Cardiac fibroblast (primary cell): ENCODE measurements at regions not wholly inside any gene's neighbourhood (a gene's known extent, or its start where the extent isn't known, plus 50 kb on each side); places are given as distances from the start of the nearest gene placed in this dataset.

ENCODE experiments used
- DNase-seq, 2 donors: peaks; one replicate each; pipeline versions ENCODE4 v3.0.0 to v3.0.0-alpha.2; 2010; ENCODE audit warnings: low read depth in 2 of 2
- H3K4me3 ChIP-seq, 2 donors: replicated peaks in 1 of 2; 1 replicate in 1 of 2; 2 replicates in 1 of 2; pipeline ENCODE4 v1.5.1; 2011; ENCODE audit warnings: low read depth in 2 of 2, low read length in 2 of 2, mild to moderate bottlenecking in 2 of 2, moderate library complexity in 1 of 2
- TF ChIP-seq, protein P1 (sequence below): IDR thresholded peaks from one replicate; pipeline ENCODE4 v1.5.1; 2011; ENCODE audit warnings: low read depth, mild to moderate bottlenecking, low read length, inconsistent platforms

GRCh38 chr4:152023674-152024073 lies 262.9 kb upstream of the GATB start:
- DNase-seq = no peak
- TF ChIP-seq, protein P1, sequence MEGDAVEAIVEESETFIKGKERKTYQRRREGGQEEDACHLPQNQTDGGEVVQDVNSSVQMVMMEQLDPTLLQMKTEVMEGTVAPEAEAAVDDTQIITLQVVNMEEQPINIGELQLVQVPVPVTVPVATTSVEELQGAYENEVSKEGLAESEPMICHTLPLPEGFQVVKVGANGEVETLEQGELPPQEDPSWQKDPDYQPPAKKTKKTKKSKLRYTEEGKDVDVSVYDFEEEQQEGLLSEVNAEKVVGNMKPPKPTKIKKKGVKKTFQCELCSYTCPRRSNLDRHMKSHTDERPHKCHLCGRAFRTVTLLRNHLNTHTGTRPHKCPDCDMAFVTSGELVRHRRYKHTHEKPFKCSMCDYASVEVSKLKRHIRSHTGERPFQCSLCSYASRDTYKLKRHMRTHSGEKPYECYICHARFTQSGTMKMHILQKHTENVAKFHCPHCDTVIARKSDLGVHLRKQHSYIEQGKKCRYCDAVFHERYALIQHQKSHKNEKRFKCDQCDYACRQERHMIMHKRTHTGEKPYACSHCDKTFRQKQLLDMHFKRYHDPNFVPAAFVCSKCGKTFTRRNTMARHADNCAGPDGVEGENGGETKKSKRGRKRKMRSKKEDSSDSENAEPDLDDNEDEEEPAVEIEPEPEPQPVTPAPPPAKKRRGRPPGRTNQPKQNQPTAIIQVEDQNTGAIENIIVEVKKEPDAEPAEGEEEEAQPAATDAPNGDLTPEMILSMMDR = no peak
- no peak overlapping the region for H3K4me3 ChIP-seq

GRCh38 chr4:152022543-152022942 lies 261.7 kb upstream of the GATB start:
- no peak for DNase-seq
- no peak overlapping the region for H3K4me3 ChIP-seq
- TF ChIP-seq, protein P1 = no peak

- H3K4me3 ChIP-seq = no peak overlapping the region
- TF ChIP-seq, protein P1 = no peak
- no peak for DNase-seq
Observed at GRCh38 chr4:152021788-152022438, 261.1 kb upstream of the GATB start.

DNA sequence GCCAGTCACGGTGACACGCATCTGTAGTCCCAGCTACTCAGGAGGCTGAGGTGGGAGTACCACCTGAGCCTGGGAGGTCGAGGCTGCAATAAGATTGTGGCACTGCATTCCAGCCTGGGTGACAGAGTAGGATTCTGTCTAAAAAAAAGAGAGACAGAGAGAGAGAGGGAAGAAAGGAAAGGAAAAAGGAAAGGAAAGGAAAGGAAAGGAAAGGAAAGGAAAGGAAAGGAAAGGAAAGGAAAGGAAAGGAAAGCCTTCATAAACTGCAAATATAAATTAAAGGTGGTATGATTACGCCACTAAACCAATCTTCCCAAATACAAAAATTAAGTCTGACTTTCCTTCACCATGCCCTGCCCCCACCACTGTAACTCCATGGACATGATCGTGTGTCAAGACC lies 259.3 kb upstream of the GATB start:
- DNase-seq = no peak

GRCh38 chr4:152016303-152016620 lies 255.5 kb upstream of the GATB start:
- H3K4me3 ChIP-seq = no peak overlapping the region
- DNase-seq = no peak
- TF ChIP-seq, protein P1 = no peak

More for the DNA sequence above, 259.3 kb upstream of the GATB start:
- TF ChIP-seq, protein P1 = no peak
- no peak overlapping the region for H3K4me3 ChIP-seq

DNA sequence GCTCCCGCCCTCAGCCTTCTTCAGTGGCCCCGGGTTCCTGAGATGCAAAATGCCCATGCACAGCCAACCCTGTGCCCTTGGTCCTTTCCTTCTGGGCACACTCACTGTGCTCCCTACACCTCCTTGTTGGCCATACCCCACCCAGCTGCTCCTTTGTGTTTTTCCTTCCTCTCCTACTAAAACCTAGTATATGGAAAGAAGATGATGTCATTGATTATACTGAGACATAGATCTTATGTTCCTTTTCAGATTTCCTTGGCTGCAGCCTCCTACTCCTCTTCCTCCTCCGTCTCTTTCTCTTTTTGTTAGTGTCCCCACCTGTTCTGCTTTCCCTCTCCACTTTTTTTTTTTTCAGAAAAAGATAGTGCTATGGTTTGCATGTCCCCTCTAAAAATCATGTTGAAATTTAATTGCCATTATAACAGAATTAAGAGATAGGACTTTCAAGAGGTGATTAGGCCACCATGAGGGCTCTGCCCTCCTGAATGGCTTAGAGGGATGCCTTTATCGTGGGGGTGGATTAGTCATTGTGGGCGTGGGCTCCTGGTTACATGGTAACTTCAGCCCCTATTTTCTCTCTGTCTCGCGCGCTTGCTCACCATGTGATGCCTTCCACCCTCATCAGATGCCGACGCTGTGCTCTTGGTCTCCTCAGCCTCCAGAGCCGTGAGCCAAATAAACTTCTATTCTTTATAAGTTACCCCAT lies 254.9 kb upstream of the GATB start:
- TF ChIP-seq, protein P1 = no peak
- no peak for DNase-seq

More for the DNA sequence above, 254.9 kb upstream of the GATB start:
- H3K4me3 ChIP-seq = no peak overlapping the region
